Memory B cell (primary cell): ENCODE measurements at regions not wholly inside any gene's neighbourhood (a gene's known extent, or its start where the extent isn't known, plus 50 kb on each side); places are given as distances from the start of the nearest gene placed in this dataset.
"Not testable (repeated sequence)": the region's sequence is repeated elsewhere in the genome, so short reads cannot be mapped to it uniquely, and the experiment has no call there.

ENCODE experiments used
- ATAC-seq: fragments of 150-1000 bp; cut with Tn5 transposase; 2 replicates; pipeline ENCODE4 v1.10.0; 2021; ENCODE audit warnings: low read depth, mild to moderate bottlenecking, moderate library complexity
- DNase-seq, 2 donors: peaks; one replicate each; pipeline ENCODE4 v3.0.0; 2022; ENCODE audit warnings: low spot score in 2 of 2
- H3K27ac Mint-ChIP-seq: one replicate; pipeline ENCODE4 v1.8.0; 2022; ENCODE audit warnings: mild to moderate bottlenecking, moderate library complexity, mixed read lengths
- H3K27me3 Mint-ChIP-seq: one replicate; pipeline ENCODE4 v1.8.0; 2022; ENCODE audit warnings: mixed read lengths
- H3K36me3 Mint-ChIP-seq: one replicate; pipeline ENCODE4 v1.8.0; 2022; ENCODE audit warnings: mild to moderate bottlenecking, mixed read lengths
- H3K4me1 Mint-ChIP-seq: one replicate; pipeline ENCODE4 v1.8.0; 2022; ENCODE audit warnings: mixed read lengths
- H3K4me3 Mint-ChIP-seq: one replicate; pipeline ENCODE4 v1.8.0; 2022; ENCODE audit warnings: mild to moderate bottlenecking, moderate library complexity, mixed read lengths
- H3K9me3 Mint-ChIP-seq: one replicate; pipeline ENCODE4 v1.8.0; 2022; ENCODE audit warnings: mixed read lengths

DNA sequence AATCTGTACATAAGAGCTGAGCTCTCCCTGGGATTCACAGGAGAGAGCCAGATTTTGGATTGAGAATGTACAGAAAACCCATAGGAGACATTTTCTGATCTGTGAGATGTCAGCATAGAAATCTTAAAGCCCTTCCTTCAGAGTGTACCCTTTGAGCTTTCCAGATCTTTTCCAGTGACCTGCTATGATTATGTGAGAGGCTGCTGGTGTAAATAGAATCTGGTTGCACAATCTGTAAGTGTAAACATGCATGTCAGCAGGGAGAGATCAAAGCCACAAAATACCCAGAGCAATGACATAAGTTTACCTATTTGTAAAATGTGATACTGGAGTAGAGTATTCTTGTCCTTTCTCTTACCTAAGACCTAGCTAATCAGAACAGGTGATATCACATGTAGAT, 471.9 kb downstream of the FOXD4L5 start:
- not testable (repeated sequence) for H3K36me3 Mint-ChIP-seq, H3K27me3 Mint-ChIP-seq, H3K4me1 Mint-ChIP-seq, H3K27ac Mint-ChIP-seq, H3K4me3 Mint-ChIP-seq, H3K9me3 Mint-ChIP-seq, ATAC-seq, DNase-seq

DNA sequence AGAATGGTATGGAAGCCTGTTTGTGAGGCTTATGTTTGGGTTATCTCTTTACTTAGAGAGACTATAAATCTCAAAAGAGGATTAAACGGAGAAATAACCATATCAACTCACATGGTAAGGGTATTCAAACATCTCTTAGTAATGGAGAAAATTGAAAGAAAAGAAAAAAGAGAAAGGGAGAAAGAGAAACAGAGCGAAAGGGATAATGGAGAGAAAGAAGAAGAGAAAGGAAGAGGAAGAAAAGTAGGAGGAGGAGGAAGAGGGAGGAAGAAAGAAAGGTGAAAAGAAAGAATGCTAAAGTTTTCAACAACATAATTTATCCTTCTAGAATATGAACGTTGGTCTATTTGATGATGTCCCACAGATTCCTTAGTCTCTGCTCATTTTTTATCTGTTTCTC, 506.3 kb downstream of the FOXD4L5 start:
- H3K36me3 Mint-ChIP-seq, H3K4me3 Mint-ChIP-seq, H3K27ac Mint-ChIP-seq, DNase-seq, H3K9me3 Mint-ChIP-seq, H3K4me1 Mint-ChIP-seq, ATAC-seq, H3K27me3 Mint-ChIP-seq: not testable (repeated sequence)

DNA sequence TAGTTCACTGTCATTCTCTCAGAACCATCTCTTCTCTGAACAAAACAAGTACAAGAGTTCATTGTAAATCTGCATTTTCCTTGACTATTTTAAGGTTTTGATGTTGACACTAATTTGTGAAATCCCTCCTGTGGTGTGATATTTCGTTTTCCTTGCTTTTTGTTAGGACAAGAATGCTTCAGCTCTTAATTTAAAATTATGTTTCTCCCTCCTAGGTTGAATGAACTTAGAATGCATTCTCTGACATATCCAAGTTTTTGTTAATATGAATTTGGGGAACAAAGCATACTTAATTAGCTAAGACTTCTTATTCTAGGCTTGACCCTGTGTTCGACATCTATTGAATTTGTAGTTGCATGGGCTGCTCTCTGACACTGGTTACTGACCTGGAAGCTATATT, 508.7 kb downstream of the FOXD4L5 start:
- H3K4me1 Mint-ChIP-seq, H3K4me3 Mint-ChIP-seq, H3K27me3 Mint-ChIP-seq, ATAC-seq, H3K36me3 Mint-ChIP-seq, H3K9me3 Mint-ChIP-seq, DNase-seq, H3K27ac Mint-ChIP-seq: not testable (repeated sequence)

DNA sequence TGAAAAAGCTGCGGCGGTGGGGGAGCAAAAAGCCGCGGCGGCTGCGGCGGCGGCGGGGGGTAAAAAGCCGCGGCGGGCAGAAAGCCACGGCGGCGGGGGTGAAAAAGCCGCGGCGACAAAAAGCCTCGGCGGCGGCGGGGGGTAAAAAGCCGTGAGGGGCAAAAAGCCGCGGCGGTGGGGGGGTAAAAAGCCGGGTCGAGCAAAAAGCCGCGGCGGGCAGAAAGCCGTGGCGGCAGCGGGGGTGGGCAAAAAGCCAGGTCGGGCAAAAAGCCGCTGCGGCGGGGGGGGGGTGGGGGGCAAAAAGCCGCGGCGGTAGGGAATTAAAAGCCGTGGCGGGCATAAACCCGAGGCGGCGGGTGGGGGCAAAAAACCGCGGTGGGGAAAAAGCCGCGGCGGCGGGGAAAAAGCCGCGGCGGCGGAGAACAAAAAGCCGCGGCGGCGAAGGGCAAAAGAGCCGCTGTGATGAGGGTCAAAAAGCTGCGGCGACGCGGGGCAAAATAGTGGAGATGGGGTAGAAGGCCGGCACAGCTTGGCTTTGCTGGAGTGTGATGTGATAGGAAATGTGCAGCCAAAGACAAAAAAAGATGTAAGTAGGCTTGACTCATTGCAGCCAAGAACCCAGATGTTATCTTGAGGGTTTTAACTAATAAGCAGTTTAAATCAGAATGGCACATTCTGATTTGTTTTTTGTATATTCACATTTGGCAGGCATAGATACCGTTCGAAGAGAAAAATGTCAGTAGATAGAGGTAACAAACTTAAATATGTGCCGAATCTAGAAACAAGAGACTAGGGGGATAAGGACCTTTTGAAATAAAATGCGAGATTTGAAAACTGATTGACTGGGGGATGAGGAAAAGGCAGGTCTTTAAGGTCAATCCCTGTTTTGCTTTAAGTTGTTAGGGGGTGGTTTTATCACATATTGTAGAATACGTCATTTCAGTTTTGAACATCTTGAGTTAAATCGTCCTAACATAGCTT, 509.9 kb downstream of the FOXD4L5 start:
- ATAC-seq, H3K27me3 Mint-ChIP-seq, H3K27ac Mint-ChIP-seq, H3K4me1 Mint-ChIP-seq, H3K9me3 Mint-ChIP-seq, H3K36me3 Mint-ChIP-seq, DNase-seq: not testable (repeated sequence)
- peak overlapping the region; percentile 27 for H3K4me3 Mint-ChIP-seq

DNA sequence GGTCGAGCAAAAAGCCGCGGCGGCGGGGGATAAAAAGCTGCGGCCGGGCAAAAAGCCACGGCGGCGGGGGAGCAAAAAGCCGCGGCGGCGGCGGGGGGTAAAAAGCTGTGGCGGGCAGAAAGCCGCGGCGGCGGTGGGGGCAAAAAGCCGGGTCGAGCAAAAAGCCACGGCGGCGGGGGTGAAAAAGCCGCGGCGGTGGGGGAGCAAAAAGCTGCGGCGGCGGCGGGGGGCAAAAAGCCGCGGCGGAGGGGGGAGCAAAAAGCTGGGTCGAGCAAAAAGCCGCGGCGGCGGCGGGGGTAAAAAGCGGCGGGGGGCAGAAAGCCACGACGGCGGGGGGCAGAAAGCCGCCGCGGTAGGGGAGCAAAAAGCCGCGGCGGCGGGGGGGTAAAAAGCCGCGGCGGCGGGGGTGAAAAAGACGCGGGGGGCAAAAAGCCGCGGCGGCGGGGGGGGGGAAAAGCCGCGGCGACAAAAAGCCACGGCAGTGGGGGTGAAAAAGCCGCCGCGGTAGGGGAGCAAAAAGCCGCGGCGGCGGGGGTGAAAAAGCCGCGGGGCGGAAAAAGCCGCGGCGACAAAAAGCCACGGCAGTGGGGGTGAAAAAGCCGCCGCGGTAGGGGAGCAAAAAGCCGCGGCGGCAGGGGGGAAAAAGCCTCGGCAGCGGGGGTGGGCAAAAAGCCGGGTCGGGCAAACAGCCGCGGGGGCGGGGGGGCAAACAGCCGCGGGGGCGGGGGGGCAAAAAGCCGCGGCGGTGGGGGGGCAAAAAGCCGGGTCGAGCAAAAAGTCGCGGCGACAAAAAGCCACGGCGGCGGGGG, 510.8 kb downstream of the FOXD4L5 start:
- ATAC-seq, H3K4me3 Mint-ChIP-seq: not testable (repeated sequence)

DNA sequence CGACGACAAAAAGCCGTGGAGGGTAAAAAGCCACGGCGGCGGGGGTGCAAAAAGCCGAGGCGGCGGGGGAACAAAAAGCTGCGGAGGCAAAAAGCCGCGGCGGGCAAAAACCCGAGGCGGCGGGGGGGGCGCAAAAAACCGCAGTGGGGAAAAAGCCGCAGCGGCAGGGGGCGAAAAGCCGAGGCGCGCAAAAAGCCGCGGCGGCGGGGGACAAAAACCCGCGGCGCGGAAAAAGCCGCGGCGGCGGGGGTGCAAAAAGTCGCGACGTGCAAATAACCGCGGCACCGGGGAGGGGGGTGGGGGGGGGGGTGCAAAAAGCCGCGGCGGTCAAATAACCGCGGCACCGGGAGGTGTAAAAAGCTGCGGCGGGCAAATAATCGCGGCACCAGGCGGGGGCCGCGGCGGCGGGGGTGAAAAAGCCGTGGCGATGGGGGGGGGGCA, 511.5 kb downstream of the FOXD4L5 start:
- H3K4me1 Mint-ChIP-seq: no peaks in the 10 kb centered on the region
- no peaks in the 10 kb centered on the region for H3K36me3 Mint-ChIP-seq
- H3K4me3 Mint-ChIP-seq: no peak overlapping the region
- H3K27ac Mint-ChIP-seq: no peak overlapping the region
- no peak for ATAC-seq
- no peak for DNase-seq
- peaks cover 2% of the 10 kb centered on the region for H3K27me3 Mint-ChIP-seq
- no peaks in the 10 kb centered on the region for H3K9me3 Mint-ChIP-seq

More for the DNA sequence above, 510.8 kb downstream of the FOXD4L5 start:
- not testable (repeated sequence) for DNase-seq, H3K27ac Mint-ChIP-seq, H3K27me3 Mint-ChIP-seq, H3K9me3 Mint-ChIP-seq, H3K36me3 Mint-ChIP-seq, H3K4me1 Mint-ChIP-seq

DNA sequence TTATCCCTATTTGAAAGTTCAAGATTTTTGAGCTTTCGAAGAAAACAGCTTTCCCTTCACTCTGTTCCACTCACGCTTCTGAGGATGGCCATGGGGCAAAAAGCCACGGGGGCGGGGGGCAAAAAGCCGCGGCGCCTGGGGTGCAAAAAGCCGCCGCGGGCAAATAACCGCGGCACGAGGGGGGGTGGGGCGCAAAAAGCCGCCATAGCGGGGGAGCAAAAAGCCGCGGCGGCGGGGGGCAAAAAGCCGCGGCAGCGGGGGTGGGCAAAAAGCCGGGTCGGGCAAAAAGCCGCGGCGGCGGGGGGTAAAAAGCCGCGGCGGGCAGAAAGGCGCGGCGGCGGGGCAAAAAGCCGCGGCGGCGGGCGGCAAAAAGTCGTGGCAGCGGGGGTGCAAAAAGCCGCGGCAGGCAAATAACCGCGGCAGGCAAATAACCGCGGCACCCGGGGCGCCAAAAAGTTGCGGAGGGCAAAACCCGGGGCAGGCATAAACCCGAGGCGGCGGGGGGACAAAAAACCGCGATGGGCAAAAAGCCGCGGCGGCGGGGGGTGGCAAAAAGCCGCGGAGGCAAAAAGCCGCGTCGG, 512.2 kb downstream of the FOXD4L5 start:
- H3K9me3 Mint-ChIP-seq, H3K27ac Mint-ChIP-seq, H3K36me3 Mint-ChIP-seq, H3K27me3 Mint-ChIP-seq, H3K4me3 Mint-ChIP-seq, H3K4me1 Mint-ChIP-seq, DNase-seq, ATAC-seq: not testable (repeated sequence)

DNA sequence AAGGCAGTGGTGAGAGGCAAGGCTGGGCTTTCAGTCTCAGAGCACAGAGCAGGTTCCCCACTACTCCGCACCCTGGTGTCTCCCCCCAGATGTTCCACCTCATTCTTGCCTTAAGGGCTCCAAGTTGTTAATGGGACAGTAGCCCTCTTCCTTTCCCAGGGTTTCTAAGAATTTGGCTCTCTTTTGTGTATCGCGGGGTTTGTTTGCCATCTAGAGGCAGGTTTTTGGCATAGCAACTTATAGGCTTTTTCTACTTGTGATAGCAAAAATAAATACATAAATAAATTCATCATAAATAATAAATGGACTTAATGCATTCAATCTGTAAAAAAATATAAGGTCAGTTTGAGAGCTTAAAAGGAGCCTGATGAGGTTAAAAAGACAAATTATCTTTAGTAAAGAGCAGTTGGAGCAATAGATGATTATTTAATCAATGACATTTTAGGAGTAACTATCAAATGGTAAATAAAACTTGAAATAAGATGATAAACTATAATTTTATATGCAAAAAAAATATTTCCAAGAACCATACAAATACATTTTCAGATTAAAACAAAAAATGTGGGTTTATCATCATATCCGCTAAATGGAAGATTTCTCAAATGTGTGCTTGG, 512.8 kb downstream of the FOXD4L5 start:
- H3K4me3 Mint-ChIP-seq, H3K27me3 Mint-ChIP-seq, H3K4me1 Mint-ChIP-seq, H3K27ac Mint-ChIP-seq, DNase-seq, H3K9me3 Mint-ChIP-seq, ATAC-seq, H3K36me3 Mint-ChIP-seq: not testable (repeated sequence)
